Renal pelvis (tissue), 1 donor: ENCODE measurements at regions not wholly inside any gene's neighbourhood (a gene's known extent, or its start where the extent isn't known, plus 50 kb on each side); places are given as distances from the start of the nearest gene placed in this dataset.
"Not testable (repeated sequence)": the region's sequence is repeated elsewhere in the genome, so short reads cannot be mapped to it uniquely, and the experiment has no call there.

Source experiments
- DNase-seq: peaks from one replicate; pipeline ENCODE4 v3.0.0-alpha.2; 2013

GRCh38 chr6:1156411-1156810 lies 155.5 kb upstream of the FOXQ1 start:
- DNase-seq = not testable (repeated sequence)

- no peak for DNase-seq
These were observed 158.1 kb upstream of the FOXQ1 start for GRCh38 chr6:1153696-1154245.

DNA sequence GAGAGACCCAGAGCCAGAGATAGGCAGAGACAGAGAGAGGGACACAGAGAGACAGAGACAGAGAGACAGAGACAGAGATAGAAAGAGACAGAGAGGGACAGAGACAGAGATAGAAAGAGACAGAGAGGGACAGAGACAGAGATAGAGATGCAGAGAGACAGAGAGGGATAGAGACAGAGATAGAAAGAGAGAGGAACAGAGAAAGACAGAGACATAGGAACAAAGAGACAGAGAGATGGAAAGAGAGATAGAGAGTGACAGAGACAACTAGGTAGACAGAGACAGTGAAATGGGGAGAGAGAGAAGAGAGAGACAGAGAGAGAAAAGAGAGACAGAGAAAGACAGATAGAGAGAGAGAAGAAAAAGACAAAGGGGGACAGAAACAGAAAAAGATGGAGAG lies 165.4 kb upstream of the FOXQ1 start:
- no peak for DNase-seq

DNA sequence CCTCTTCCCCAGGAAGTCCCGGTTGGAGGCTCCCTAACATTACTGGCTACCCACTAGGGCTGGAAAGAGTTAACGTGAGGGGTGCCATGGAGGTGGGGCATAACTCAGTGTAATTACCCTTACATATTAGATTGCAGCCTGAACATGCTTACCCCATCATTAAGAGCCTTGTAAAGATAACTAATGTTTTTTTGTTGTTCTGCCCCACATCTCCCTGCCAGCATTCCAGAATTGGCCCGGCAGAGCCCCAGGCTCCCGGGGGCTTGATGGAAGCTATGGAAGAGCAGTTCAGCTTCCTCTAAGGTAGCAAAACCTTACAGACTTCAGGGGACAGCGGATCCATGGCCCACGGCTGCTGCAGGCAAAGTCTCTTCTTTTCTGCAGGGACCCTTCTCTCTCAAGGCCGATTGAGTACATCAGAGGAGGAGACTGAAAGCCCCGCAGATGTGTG lies 166.1 kb upstream of the FOXQ1 start:
- no peak for DNase-seq

GRCh38 chr6:1144842-1145767 lies 166.8 kb upstream of the FOXQ1 start:
- DNase-seq = no peak

DNA sequence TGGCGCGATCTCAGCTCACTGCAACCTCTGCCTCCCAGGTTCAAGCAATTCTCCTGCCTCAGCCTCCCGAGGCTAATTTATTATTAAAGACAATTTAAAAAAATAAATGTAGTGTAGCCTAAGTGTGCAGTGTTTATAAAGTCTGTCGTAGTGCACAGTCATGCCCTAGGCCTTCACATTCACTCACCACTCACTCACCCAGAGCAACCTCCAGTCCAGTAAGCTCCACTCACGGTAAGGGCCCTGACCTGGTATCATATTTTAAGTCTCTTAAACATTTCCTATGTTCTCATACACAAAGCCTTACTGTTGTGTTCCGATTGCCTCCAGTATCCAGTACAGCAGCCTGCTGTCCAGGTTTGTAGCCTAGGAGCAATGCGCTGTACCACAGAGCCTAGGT lies 168.2 kb upstream of the FOXQ1 start:
- no peak for DNase-seq

- DNase-seq = no peak
These were observed 172.6 kb upstream of the FOXQ1 start for GRCh38 chr6:1139155-1139890.

GRCh38 chr6:1137849-1138248 lies 174.0 kb upstream of the FOXQ1 start:
- no peak for DNase-seq

DNA sequence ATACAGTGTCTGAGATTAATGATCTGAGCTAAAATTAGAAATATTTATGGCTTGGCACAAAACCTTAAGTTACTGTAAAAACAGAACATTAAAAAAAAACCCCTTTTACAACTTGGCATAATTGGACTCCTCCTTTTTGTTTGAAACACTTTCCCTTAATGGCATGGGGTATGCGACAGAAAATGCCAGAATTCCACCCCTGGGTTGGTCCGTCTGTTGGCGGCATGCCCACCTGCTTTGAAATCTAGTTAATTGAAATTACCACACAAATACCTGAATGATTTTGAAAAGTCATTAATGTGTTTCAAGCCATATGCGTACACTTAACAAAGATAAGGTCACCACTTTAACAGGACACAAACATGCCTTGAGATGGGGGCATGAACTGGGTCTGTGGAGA lies 175.1 kb upstream of the FOXQ1 start:
- DNase-seq = no peak

- peak; percentile 57 for DNase-seq
These were observed 175.5 kb upstream of the FOXQ1 start for GRCh38 chr6:1136415-1136774.

GRCh38 chr6:1135726-1136414 lies 176.0 kb upstream of the FOXQ1 start:
- DNase-seq = no peak

GRCh38 chr6:1131285-1132079 lies 180.4 kb upstream of the FOXQ1 start:
- peak; percentile 54 for DNase-seq

DNA sequence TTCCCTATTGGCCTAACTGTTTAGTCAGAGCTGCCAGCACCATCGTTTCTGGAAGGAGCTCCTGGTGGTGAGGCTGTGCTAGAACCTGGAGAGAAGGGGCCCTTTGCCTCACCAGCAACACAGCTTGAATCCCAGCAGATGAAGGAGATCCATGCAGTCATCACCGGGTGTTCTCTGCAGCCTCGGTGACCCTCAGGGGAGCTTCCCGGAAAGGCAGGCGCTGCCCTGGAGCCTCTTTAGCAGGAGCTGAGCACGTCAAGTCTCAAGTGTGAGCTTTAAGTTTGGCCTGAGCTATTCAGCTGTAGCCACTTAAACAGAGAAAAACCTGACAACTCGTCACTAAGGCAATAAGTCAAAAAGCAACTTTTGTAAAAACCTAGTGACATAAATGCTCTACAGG lies 181.2 kb upstream of the FOXQ1 start:
- DNase-seq = no peak

- DNase-seq = no peak
These were observed 182.8 kb upstream of the FOXQ1 start for GRCh38 chr6:1129131-1129530.

- DNase-seq = no peak
These were observed 184.2 kb upstream of the FOXQ1 start for GRCh38 chr6:1127597-1128288.

DNA sequence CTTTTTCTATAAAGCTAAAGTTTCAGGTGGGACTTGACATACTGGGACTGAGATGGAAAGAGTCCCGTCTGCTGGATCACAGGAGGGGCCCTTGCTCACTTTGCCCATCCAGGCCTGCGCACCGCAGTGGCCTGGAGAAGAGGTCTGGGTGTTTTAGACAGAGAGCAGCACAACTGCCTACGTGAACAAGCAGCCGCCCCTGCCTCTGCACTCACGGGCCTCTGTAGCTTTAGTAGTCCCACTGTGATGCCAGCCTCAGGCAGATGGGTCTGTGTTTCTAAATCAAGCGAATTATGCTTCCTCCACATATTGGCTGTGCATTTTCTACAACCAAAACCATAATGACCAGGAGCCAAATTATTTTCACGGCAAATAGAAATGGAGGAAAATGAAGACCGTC lies 184.8 kb upstream of the FOXQ1 start:
- DNase-seq = no peak

GRCh38 chr6:1126036-1126435 lies 185.9 kb upstream of the FOXQ1 start:
- DNase-seq = no peak

DNA sequence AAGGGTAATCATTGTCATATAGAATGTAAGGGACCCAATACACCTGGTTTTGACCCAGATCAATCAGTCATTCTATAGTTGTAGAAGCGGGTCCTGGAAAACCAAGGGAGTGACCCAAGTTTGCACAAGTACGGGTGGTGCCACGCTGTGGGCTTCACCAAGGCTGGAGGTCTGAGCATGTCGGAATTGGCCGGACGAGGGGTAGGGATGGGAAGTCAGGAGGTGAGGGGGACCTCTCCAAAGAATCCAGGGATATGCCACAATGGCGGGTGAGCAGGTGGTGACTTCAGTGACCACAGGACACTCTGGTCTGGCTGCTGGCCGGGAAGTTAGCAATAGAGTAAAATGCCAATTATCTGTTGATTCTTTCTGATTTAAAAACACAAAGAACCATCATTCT lies 186.6 kb upstream of the FOXQ1 start:
- DNase-seq = no peak

DNA sequence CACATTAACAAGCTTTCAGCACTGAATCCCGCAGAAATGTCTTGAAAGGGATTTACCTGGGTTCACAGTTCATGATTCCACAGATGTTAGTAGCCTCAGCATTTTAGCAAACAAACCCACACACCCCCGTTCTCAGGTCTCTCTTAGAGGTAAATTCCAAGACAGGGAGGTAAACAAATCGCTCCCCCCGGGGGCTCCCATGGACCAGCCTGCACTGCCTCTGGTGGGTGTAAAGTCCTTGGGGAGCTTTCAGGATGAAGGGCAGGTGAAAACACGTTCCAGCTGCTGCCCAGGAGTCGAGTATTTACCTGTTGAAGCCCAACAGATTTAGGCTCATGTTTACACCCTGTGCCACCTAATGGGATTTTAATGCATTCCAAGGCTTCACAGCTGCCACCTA lies 187.0 kb upstream of the FOXQ1 start:
- DNase-seq = no peak
